NCI-H446 (cell line): ENCODE measurements at regions not wholly inside any gene's neighbourhood (a gene's known extent, or its start where the extent isn't known, plus 50 kb on each side); places are given as distances from the start of the nearest gene placed in this dataset.
"Not testable (repeated sequence)": the region's sequence is repeated elsewhere in the genome, so short reads cannot be mapped to it uniquely, and the experiment has no call there.

Experiments
- DNase-seq, 2 experiments: peaks; one replicate each; lab custom pipeline; 2025; lab: John Stamatoyannopoulos, UW

DNA sequence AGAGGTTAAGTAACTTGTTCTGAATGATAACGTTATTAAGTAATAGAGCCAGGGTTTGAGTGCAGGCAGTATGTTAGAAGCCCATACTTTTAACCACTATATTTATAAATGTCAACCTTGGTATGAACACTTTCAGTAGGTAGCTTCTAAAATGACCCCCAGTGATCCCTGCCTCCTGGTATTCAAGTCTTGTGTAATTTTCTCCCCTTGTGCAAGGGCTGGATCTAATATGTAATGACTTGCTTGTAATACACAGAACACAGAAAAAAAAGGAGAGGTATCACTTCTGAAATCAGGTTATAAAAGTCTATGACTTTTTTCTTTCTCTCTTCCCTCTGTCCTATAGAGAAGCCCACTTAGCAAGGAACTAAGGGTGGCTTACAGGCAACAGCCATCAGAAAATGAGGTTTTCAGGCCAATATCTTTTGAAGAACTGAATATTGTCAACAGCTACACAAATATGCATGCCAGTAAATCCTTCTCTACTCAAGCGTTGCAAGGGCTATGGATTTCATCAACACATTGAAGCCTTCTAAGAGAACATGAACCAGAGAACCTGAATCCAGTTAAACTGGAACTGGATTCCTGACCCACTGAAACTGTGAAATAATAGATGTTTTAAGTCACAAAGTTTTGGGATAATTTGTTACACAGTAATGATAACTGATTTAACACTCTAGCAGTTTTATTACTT is 712.3 kb downstream of the METTL15 start:
- DNase-seq, result no peak

DNA sequence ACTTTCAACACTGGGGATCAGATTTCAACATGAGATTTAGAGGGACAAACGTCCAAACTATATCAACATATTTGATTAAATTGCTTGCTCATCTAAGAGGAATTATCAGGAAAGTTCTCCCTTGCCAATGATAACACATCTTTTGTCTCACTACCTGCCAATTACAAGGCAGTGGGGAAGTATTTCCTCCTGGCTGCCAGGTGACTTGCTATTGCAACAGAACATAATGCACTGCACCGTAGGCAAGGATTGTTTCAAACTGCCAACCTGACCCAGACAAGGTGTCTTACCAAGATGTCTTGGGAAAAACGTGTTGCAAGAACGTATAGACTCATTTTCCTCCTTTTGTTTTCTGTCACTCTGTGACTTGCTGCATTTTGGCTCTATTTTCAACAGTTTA is 711.6 kb downstream of the METTL15 start:
- DNase-seq, result no peak

DNA sequence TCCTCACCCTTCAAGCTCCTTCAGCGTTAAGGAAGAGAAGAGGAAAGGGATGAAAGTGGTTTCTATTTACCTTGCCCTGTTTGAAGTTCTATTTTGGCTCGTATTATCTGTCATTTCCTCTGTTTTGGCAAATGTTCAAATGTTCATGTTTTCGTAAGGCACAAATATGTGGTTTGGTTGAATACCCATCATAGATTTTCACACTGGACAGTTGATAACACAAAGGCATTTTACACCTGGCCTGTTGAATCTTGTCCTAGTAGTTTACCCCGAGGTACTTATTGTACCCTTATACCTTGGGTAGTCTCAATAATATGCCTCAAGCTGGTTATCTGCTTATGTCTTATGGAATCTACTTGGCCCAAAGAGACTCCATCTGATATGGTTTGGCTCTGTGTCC is 706.9 kb downstream of the METTL15 start:
- DNase-seq, result no peak

DNA sequence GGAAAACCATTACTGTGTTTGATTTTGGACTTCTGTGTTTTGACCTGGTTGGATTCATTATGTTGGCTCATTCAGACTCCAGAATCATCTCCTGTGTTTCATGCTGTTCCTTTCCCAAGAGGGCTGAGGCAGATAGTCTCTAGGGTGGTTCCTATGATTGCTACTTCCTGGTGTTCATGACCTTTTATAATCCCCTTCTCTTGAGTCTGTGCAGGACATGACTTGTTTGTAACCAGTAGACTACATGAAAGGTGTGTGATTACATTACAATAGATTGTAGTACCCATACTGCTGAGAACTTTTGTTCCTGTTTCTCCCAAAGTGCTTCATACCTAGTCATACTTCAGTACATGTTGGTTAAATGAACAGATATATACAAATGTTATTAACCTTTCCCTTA is 700.6 kb downstream of the METTL15 start:
- DNase-seq, result no peak

DNA sequence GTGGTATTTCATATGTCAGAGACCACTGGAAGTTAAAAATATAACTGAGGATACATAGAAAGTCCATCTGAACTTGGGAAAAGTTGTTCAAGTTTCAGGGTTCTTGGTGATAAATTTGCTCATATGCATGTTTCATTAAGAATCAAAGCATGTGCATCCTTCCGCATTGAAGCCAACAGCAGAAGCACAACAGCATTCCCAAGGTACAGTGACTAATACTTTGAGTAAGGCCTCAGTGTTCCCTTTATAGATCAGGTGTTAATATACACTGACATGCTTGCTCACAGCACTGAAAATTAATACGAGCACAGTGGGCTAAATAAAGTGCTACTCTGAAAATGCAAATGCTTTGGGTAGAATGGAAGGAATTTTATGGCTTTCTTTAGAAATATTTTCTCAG is 691.1 kb downstream of the METTL15 start:
- DNase-seq, result no peak

DNA sequence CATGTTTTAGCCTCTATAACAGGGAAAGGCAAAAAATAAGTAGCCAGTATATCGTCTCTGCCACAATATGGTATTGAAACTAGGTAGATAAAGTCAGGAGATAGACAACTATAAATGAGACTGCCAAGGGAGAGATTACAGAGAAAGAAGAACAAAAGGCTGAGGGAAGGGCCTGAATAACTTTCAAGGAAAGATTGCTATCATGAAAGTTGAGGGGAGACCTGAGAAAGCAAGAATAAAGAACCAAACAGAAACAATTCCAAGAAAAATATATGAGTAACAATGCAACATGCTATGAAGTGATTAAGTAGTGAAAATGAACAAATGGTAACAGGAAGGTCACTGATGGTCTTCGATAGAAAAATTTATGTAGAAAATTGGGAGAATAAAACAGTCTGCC is 690.1 kb downstream of the METTL15 start:
- DNase-seq, result no peak

DNA sequence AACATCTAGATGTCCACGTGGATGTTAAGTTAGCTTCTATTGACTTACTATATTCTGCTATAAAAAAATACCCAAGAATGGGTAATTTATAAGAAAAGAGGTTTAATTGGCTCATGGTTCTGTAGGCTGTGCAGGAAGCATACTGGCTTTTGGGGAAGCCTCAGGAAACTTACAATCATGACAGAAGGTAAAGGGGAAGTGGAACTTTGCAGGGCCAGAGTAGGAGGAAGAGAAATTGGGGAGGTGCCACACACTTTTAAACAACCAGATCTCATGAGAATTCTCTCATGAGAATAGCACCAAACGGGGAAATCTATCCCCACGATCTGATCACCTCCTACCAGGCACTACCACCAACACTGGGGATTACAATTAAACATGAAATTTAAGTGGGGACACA is 689.3 kb downstream of the METTL15 start:
- DNase-seq, result no peak

DNA sequence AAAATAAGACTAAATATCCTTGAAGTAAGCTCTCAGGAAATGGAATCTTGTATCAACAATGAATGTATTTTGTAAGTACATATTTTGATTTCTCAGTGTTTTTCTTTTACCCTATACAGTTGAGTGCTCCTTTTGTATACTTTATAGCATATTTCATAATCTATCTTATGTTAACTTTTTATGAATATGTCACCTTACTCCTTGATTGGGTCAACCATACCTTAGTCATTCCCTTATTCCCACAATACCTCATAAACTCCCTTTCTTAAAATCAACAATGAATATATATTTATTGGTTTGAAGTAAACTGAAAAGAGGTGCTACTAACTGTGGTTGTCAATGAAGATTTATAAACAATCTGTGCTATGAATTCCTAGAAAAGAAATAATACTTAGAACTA is 686.2 kb downstream of the METTL15 start:
- no peak for DNase-seq

DNA sequence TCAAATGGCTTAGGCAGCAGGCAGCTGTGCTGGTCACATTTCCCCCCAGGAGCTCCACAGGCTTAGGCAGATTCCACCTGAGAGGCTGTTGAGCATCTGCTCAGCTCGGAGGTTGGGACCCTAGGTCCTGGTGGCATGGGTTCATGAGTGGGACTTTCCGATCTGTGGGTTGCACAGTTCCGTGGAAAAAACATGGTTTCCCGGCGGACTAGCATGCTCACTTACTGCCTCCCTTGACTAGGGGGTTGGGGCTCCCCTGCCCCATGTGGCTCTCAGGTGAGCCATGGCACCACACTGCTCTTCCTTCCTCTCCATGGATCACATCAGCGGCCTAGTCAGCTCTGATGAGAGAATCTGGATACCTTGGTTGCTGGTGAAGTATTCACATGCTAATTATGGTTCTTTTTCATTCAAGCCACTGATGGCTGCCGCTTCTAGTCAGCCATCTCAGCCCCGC is 685.1 kb downstream of the METTL15 start:
- DNase-seq, result no peak

DNA sequence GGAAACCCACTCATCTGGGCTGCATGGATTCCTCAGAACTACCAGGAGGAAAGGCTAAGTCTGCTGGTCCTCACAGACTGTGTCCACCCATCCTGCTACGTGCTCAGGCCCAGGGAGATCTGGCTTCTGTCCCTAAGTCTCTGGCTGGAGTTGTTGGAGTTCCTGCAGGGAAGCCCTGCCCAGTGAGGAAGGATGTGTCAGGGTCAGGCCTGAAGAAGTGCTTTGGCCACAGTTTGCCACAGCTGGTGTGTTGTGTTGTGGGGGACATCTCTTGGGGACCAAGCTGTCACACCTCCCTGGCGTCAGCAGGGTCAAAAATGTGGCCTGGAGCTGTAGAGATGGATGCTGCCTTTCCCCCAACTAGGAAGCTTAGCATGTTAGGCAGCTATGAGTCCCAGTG is 684.7 kb downstream of the METTL15 start:
- no peak for DNase-seq

DNA sequence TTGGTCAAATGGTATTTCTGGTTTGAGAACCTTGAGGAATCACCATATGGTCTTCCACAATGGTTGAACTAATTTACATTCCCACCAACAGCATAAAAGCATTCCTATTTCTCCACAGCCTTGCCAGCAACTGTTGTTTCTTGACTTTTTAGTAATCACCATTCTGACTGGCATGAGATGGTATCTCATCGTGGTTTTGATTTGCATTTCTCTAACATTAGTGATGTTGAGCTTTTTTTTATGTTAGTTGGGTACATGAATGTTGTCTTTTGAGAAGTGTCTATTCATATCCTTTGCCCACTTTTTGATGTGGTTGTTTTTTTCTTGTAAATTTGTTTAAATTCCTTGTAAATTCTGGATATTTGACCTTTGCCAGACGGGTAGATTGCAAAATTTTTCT is 679.7 kb downstream of the METTL15 start:
- DNase-seq, result not testable (repeated sequence)

DNA sequence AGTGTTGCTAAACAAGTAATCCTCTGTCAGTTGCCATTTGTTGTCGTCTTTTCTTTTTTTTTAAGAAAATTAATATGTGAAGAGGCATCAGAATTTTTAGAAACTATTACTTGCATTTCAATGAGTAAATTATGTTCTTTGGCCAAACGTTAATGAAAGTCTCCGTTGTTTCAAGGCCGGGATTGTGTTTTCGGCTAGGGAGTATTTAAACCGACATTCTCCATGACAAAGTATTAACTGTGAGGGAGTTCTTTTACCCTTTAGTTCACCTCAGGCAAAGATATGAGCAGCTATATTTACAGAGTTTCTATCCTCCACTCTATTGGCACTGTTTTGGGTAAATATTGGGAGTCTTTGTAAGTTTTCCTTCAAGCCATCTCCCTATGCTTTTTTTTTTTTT is 668.9 kb downstream of the METTL15 start:
- DNase-seq, result no peak

DNA sequence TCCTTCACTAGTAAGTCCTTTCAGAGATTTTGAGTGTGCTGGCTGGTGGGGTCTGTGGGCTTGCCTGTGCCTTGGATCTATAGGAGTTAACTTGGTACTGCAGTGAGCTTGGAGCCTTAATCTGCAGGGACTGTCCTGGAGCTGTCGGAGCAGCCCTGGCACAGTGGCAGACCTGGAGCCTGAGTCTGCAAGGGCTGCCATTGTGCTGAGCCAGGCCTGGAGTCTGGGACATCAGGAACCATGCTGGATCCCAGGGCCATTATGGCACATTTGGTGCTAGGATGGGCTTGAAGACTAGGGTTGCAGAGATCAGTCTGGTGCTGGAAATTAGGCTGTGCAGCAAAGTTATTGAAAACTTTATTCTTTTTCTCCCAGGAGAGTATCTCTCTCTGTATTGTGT is 665.4 kb downstream of the METTL15 start:
- DNase-seq, result no peak

DNA sequence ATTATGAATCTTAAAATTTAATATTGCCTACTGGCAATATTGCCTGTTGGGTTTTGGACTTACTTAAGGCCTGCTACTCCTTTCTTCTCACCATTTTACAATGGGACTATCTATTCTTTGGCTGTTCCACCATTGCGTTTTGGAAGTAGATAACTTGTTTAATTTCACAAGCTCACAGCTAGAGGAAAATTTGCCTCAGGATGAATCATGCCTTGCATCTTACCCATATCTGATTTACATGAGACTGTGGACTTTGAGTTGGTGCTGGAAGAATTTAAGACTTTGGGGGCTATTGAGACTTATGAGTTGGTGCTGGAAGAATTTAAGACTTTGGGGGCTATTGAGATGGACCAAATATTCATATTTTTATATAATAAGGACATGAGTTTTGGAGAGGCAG is 662.6 kb downstream of the METTL15 start:
- DNase-seq, result no peak

DNA sequence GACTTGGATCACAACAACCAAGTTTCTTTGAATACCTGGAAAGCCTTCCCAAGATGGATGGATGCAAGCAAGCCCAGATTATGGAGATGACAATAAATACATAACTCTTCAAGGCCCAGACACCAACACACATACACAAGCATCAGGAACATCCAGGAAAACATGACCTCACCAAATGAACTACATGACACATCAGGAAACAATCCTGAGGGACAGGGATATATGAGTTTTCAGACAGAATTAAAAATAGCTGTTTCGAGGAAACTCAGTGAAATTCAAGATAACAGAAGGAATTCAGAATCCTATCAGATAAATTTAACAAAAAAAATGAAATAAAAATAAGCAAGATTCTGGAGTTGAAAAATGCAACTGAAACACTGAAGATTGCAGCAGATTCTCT is 659.4 kb downstream of the METTL15 start:
- DNase-seq, result no peak

DNA sequence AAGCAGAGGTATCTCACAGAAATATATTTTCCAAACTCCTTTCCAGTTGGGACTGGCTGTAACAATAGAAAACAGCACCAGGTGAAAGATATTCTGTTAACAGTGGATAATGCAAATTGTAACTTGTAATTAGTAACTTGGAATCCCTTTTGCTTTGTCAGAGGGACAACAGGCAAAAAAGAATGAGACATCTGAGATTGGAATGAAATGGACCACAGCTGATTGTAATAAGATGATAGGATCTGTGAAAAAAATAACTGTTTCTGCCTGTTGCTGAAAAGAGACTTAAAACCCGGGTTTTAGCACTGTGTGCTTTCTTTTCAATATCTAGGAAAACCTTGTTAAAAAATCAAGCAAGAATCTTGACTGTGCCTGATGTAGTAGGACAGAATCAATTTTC is 655.7 kb downstream of the METTL15 start:
- no peak for DNase-seq

DNA sequence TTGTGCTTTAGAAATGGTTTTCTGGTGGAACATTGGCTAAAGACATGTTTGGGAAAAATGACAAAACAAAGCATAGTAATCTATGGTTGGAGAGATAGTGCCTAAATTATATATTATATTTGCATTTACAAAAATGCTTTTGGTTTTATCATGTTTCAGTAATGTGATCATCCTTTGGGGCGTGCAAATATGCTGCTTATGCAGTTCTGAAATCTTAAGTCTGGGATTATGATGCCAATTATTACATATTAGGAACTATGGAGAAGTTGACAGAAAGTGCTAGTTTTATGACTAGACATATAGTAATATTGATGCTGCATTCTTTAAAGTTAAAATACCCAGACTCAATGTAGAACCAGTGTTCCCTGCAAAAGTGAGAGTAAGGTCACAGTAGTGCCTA is 655.0 kb downstream of the METTL15 start:
- DNase-seq, result no peak

DNA sequence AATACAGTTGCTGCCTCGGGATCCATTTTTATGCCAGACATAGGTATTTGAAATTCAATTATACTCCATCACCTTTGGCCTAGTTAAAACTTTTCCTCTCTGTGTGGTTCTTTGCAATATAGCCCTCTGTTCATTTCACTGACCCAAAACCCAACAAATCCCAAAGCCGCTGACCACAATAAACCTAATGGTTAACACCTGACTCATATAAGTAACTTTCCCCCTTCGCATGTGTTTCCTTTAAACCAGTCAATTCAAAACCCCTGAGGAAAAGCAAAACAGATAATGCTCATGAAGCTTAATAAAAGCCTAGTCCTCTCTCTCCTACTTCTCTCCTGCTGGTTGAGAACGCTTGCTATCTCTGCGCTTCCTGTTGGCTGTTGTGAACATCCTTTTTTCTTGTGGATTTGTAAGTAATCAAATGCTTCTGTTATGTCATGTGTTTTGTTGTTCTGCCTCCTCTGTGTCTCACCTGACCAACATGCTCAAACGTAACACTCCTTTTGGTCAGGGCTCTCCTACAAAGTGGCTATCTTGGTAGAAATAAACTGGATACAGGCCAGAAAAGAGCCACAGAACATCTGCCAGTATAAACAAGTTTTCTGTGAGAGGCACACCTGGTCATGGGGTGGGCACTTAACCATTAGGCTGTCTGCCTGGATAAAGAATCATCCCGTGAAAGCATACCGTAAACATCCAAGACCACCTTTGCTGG is 652.6 kb downstream of the METTL15 start:
- no peak for DNase-seq

DNA sequence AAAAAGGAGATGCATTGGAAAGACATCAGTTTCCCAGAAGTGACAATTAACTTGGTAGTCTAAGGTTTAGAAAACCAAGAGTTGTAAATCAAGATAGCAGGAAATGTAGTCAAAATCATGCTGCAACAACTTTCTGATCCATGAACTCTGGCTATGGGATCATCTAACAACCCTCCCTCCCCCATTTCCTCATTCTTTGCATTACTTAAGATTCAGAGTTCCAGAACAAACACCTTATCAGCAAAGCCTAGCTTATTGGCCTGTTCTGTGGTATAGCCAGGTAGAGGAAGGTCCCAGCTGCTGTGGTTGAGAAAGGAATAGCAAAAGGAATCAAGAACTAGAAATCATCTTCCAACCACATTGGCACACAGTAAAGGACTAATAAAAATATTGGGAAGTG is 651.1 kb downstream of the METTL15 start:
- DNase-seq, result no peak

DNA sequence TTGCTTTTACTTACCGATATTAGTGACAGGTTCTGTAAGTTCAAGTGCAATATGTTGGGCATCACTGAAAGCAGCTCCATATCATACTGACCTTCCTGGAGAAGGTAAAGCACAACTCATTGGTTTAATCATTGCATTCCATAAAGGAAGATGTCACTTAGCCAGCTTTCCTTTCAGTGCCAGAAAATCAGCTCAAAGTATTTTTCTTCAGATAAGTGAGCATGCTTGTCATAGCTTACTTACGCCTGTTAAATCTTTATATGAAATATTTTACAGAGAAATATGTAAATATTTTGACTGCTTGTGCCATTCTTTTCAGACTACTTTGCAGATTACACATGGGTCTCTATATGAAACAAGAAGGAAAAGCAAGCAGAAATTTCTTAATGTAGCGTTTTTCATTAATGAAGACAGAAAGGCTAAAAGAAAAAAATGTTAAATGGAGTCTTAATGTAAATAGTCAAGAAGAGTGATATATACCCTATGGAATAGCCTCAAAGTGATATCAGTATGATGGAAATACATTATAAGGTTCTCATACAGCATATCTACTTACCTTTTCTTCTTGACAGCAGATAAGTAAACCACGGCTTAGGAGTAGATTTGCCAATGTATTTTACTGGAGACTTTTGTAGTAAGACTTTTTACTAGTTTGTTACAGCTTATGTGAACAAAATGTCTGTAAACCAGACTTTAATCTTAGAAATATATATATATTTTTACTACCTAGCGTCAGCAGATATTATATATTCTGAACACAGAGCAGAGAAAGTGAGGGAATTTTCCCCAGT is 649.7 kb downstream of the METTL15 start:
- DNase-seq, result no peak

DNA sequence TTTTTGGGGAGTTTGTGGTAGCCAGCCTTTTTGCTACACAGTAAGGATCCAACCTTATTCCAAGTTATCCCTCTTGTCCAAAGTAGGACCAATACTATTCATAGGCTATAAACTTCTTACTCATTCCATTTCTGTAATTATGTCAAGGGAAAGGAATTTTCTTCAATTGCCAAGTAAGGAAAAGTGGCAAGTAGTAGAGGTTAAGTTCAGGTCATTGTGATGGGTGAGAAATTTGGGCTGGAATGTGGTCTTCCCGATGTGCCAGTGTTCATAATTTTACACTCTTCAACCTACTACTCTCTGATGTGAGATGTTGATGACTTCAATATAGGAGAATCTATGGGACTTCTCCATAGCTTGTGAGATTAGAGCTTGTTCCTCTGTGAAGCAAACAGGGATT is 648.8 kb downstream of the METTL15 start:
- DNase-seq, result no peak

DNA sequence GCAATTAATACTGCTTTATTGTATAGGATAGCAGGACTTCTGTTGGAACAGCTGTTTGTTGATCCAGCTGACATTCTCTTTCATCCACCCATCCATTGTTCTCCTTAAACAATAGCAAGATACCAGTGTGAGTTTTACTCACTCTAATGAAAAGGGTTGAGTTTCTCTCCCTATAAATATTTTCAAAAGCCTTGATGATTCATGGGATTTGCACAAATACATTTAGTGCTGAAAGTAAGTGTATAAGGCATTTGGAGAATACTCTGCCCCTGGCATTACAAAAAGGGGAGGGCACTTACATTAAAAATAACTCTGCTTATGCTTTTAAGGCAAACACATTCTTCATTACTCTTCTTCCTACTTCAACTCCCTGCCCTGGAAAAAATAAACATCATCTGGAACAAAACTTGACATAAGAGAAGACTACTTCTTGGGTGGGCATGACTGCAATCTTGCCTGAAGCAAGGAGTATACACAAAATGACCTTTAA is 634.9 kb downstream of the METTL15 start:
- DNase-seq, result no peak
